Epithelial cell of proximal tubule (primary cell): ENCODE measurements at regions not wholly inside any gene's neighbourhood (a gene's known extent, or its start where the extent isn't known, plus 50 kb on each side); places are given as distances from the start of the nearest gene placed in this dataset.

ENCODE experiments used
- DNase-seq: peaks from one replicate; pipeline ENCODE4 v3.0.0-alpha.2; 2011; ENCODE audit warnings: low read depth
- H3K4me3 ChIP-seq: 2 replicates; pipeline ENCODE4 v1.5.1; 2011; ENCODE audit warnings: low read depth, mild to moderate bottlenecking, low read length
- CTCF ChIP-seq: conservative IDR thresholded peaks from 2 replicates; pipeline ENCODE4 v1.5.1; 2012; ENCODE audit warnings: low read depth, mild to moderate bottlenecking, low read length

GRCh38 chr5:114935490-114935889 lies 234.2 kb downstream of the TRIM36 start:
- no peak for DNase-seq
- no peak overlapping the region for H3K4me3 ChIP-seq
- no peak for TF ChIP-seq CTCF

- no peak for TF ChIP-seq CTCF
- DNase-seq, result no peak
- no peak overlapping the region for H3K4me3 ChIP-seq
Observed at GRCh38 chr5:114928644-114929462, 240.9 kb downstream of the TRIM36 start.

- H3K4me3 ChIP-seq, result no peak overlapping the region
- no peak for DNase-seq
- TF ChIP-seq CTCF, result no peak
Observed at GRCh38 chr5:114924769-114925168, 244.9 kb downstream of the TRIM36 start.

- H3K4me3 ChIP-seq, result no peak overlapping the region
- no peak for DNase-seq
- no peak for TF ChIP-seq CTCF
Observed at GRCh38 chr5:114912189-114912920, 257.4 kb downstream of the TRIM36 start.

- no peak for TF ChIP-seq CTCF
- H3K4me3 ChIP-seq, result no peak overlapping the region
- no peak for DNase-seq
Observed at GRCh38 chr5:114910727-114911126, 259.0 kb downstream of the TRIM36 start.

- no peak for TF ChIP-seq CTCF
Observed at GRCh38 chr5:114909424-114909823, 260.3 kb downstream of the TRIM36 start.

GRCh38 chr5:114903767-114904166 lies 265.9 kb downstream of the TRIM36 start:
- TF ChIP-seq CTCF, result no peak
- no peak for DNase-seq
- no peak overlapping the region for H3K4me3 ChIP-seq

More at GRCh38 chr5:114909424-114909823, 260.3 kb downstream of the TRIM36 start:
- DNase-seq, result no peak
- no peak overlapping the region for H3K4me3 ChIP-seq
